H9 (cell line): ENCODE measurements at regions not wholly inside any gene's neighbourhood (a gene's known extent, or its start where the extent isn't known, plus 50 kb on each side); places are given as distances from the start of the nearest gene placed in this dataset.

Experiments used
- DNase-seq: peaks from one replicate; pipeline ENCODE4 v3.0.0-alpha.2; 2017
- H2AFZ ChIP-seq: one replicate; pipeline ENCODE4 v1.6.1; 2013; ENCODE audit warnings: mild to moderate bottlenecking, low read length, control low read depth, moderate library complexity
- H2AK5ac ChIP-seq: 2 replicates; pipeline ENCODE4 v1.6.1; 2013; ENCODE audit warnings: low read length, control low read depth, mixed read lengths; ENCODE audit not compliant: insufficient read length
- H2BK120ac ChIP-seq: one replicate; pipeline ENCODE4 v1.6.1; 2013; ENCODE audit warnings: low read depth, mild to moderate bottlenecking, low read length, control low read depth, inconsistent platforms; ENCODE audit not compliant: poor library complexity, severe bottlenecking
- H2BK12ac ChIP-seq: 2 replicates; pipeline ENCODE4 v1.6.1; 2013; ENCODE audit warnings: low read length, control low read depth, mixed read lengths, low read depth; ENCODE audit not compliant: insufficient read length
- H2BK15ac ChIP-seq: 2 replicates; pipeline ENCODE4 v1.6.1; 2013; ENCODE audit warnings: low read depth, low read length, control low read depth
- H2BK20ac ChIP-seq: one replicate; pipeline ENCODE4 v1.6.1; 2013; ENCODE audit warnings: low read depth, mild to moderate bottlenecking, low read length, control low read depth, inconsistent platforms; ENCODE audit not compliant: poor library complexity, severe bottlenecking
- H2BK5ac ChIP-seq: 2 replicates; pipeline ENCODE4 v1.6.1; 2013; ENCODE audit warnings: low read length, control low read depth, mixed read lengths; ENCODE audit not compliant: insufficient read length
- H3K14ac ChIP-seq: 2 replicates; pipeline ENCODE4 v1.6.1; 2013; ENCODE audit warnings: low read length, control low read depth; ENCODE audit not compliant: insufficient read depth
- H3K18ac ChIP-seq: 2 replicates; pipeline ENCODE4 v1.6.1; 2013; ENCODE audit warnings: low read depth, mild to moderate bottlenecking, mixed read lengths, low read length, control low read depth; ENCODE audit not compliant: insufficient read length
- H3K23ac ChIP-seq: 2 replicates; pipeline ENCODE4 v1.6.1; 2013; ENCODE audit warnings: low read length, control low read depth, mixed read lengths, low read depth; ENCODE audit not compliant: insufficient read length
- H3K23me2 ChIP-seq: 2 replicates; pipeline ENCODE4 v1.6.1; 2013; ENCODE audit warnings: low read depth, mild to moderate bottlenecking, mixed read lengths, low read length, control low read depth; ENCODE audit not compliant: insufficient read length, poor library complexity, severe bottlenecking
- H3K27ac ChIP-seq: 2 replicates; pipeline ENCODE4 v1.5.1; 2013; ENCODE audit warnings: low read length, control low read depth, mixed read lengths, low read depth; ENCODE audit not compliant: insufficient read length
- H3K27me3 ChIP-seq: 2 replicates; pipeline ENCODE4 v1.6.1; 2013; ENCODE audit warnings: low read length, control low read depth, inconsistent platforms; ENCODE audit not compliant: insufficient read depth
- H3K4ac ChIP-seq: 2 replicates; pipeline ENCODE4 v1.6.1; 2013; ENCODE audit warnings: low read depth, mild to moderate bottlenecking, control low read depth, inconsistent platforms, low read length, moderate library complexity
- H3K4me1 ChIP-seq: 2 replicates; pipeline ENCODE4 v1.6.1; 2013; ENCODE audit warnings: low read length, control low read depth, inconsistent platforms; ENCODE audit not compliant: insufficient read depth
- H3K4me2 ChIP-seq: 2 replicates; pipeline ENCODE4 v1.6.1; 2013; ENCODE audit warnings: low read length, control low read depth, mixed read lengths; ENCODE audit not compliant: insufficient read length, insufficient read depth
- H3K56ac ChIP-seq: 2 replicates; pipeline ENCODE4 v1.6.1; 2013; ENCODE audit warnings: low read depth, mild to moderate bottlenecking, mixed read lengths, low read length, control low read depth; ENCODE audit not compliant: insufficient read length
- H3K79me1 ChIP-seq: 2 replicates; pipeline ENCODE4 v1.6.1; 2013; ENCODE audit warnings: low read depth, mild to moderate bottlenecking, moderate library complexity, low read length, control low read depth, inconsistent platforms; ENCODE audit not compliant: insufficient read depth, poor library complexity, severe bottlenecking
- H3K79me2 ChIP-seq: 2 replicates; pipeline ENCODE4 v1.6.1; 2013; ENCODE audit warnings: low read length, control low read depth, inconsistent platforms; ENCODE audit not compliant: insufficient read depth
- H3K9ac ChIP-seq: 2 replicates; pipeline ENCODE4 v1.6.1; 2013; ENCODE audit warnings: low read length, control low read depth, mixed read lengths; ENCODE audit not compliant: insufficient read length; ENCODE audit errors: extremely low read depth
- H3K9me3 ChIP-seq: one replicate; pipeline ENCODE4 v1.6.1; 2013; ENCODE audit warnings: low read depth, low read length, inconsistent platforms; ENCODE audit not compliant: control insufficient read depth
- H3T11ph ChIP-seq: one replicate; pipeline ENCODE4 v1.6.1; 2013; ENCODE audit warnings: mild to moderate bottlenecking, low read length, control low read depth, inconsistent platforms
- H4K20me1 ChIP-seq: one replicate; pipeline ENCODE4 v1.6.1; 2013; ENCODE audit not compliant: control insufficient read depth, insufficient read length, insufficient read depth
- H4K5ac ChIP-seq: 2 replicates; pipeline ENCODE4 v1.6.1; 2013; ENCODE audit warnings: low read depth, mild to moderate bottlenecking, mixed read lengths, low read length, control low read depth; ENCODE audit not compliant: insufficient read length
- H4K8ac ChIP-seq: replicated peaks from 2 replicates; pipeline ENCODE4 v1.6.1; 2013; ENCODE audit warnings: low read length, control low read depth, mixed read lengths, low read depth; ENCODE audit not compliant: insufficient read length
- H4K91ac ChIP-seq: 2 replicates; pipeline ENCODE4 v1.6.1; 2013; ENCODE audit warnings: low read depth, mild to moderate bottlenecking, moderate library complexity, mixed read lengths, low read length, control low read depth; ENCODE audit not compliant: insufficient read length
- H3K27ac Mint-ChIP-seq, 3 experiments: 2 replicates in 2 of 3; 3 replicates in 1 of 3; pipeline ENCODE4 v1.8.0; 2020 to 2021; ENCODE audit warnings: mixed read lengths in 3 of 3, mild to moderate bottlenecking in 1 of 3, moderate library complexity in 1 of 3
- H3K27me3 Mint-ChIP-seq: 2 replicates; pipeline ENCODE4 v1.8.0; 2021; ENCODE audit warnings: low read depth, mild to moderate bottlenecking, moderate library complexity, mixed read lengths
- H3K36me3 Mint-ChIP-seq, 3 experiments: 2 replicates in 2 of 3; 3 replicates in 1 of 3; pipeline ENCODE4 v1.8.0; 2020 to 2021; ENCODE audit warnings: low read depth in 3 of 3, mixed read lengths in 3 of 3; ENCODE audit not compliant: insufficient read depth in 1 of 3
- H3K4me1 Mint-ChIP-seq, 2 experiments: 2 replicates each; pipeline ENCODE4 v1.8.0; 2020; ENCODE audit warnings: mixed read lengths in 2 of 2
- H3K4me3 Mint-ChIP-seq, 2 experiments: 2 replicates in 1 of 2; 3 replicates in 1 of 2; pipeline ENCODE4 v1.8.0; 2020 to 2021; ENCODE audit warnings: mild to moderate bottlenecking in 2 of 2, mixed read lengths in 2 of 2, moderate library complexity in 1 of 2
- H3K9me3 Mint-ChIP-seq, 2 experiments: 2 replicates in 1 of 2; 3 replicates in 1 of 2; pipeline ENCODE4 v1.8.0; 2020; ENCODE audit warnings: mild to moderate bottlenecking in 2 of 2, mixed read lengths in 2 of 2, moderate library complexity in 1 of 2
- WGBS: extraction: QIAGEN DNeasy Blood & Tissue Kit; methylation state at CpG from one replicate; pipeline ENCODE4 v1.1.7; 2013; ENCODE audit warnings: missing lambda C conversion rate, low lambda C conversion rate, mixed read lengths; ENCODE audit not compliant: insufficient read length; ENCODE audit errors: extremely low coverage; 5-methylcytosine and 5-hydroxymethylcytosine counted together
- TF ChIP-seq, protein P1 (sequence below): fragments of 200-600 bp; sonication (generic); conservative IDR thresholded peaks from 3 replicates; pipeline ENCODE4 v1.8.0; 2021; ENCODE audit warnings: antibody characterized with exemption, mild to moderate bottlenecking

DNA sequence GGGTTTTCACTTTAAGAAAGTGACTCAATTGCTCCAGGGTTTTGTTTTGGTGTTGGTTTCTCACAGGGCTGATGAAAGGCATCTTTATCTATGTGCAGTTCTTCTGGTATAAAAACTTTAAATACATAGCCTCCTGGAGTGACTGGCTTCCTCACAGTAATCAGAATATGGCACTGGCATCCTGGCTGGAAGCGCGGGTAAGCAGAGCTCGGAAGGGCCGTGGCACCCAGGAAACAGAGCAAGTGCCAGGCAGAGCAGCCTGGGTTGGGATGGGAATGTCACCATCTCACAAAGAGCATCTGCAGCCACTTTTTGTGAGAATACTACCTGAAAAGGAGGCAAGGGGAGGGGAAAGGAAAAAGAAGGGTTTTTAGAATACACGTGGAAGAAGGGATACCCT lies 534.7 kb downstream of the PLCL1 start:
- TF ChIP-seq, protein P1, sequence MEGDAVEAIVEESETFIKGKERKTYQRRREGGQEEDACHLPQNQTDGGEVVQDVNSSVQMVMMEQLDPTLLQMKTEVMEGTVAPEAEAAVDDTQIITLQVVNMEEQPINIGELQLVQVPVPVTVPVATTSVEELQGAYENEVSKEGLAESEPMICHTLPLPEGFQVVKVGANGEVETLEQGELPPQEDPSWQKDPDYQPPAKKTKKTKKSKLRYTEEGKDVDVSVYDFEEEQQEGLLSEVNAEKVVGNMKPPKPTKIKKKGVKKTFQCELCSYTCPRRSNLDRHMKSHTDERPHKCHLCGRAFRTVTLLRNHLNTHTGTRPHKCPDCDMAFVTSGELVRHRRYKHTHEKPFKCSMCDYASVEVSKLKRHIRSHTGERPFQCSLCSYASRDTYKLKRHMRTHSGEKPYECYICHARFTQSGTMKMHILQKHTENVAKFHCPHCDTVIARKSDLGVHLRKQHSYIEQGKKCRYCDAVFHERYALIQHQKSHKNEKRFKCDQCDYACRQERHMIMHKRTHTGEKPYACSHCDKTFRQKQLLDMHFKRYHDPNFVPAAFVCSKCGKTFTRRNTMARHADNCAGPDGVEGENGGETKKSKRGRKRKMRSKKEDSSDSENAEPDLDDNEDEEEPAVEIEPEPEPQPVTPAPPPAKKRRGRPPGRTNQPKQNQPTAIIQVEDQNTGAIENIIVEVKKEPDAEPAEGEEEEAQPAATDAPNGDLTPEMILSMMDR, result no peak
- no peak overlapping the region for H3K18ac ChIP-seq
- no peaks in the 10 kb centered on the region; the same call in 1 of the 2 replicates for H3K4me1 ChIP-seq
- no peak overlapping the region for H3T11ph ChIP-seq
- H2BK15ac ChIP-seq, result no peak overlapping the region
- Mint-ChIP-seq H3K36me3 (no peaks in the 10 kb centered on the region), H3K4me1 (peaks cover 15 to 17% of the 10 kb centered on the region in 2 experiments), H3K27ac (peak overlapping the region in 1 of 3 experiments; percentile 48; a peak in 1 of 7 replicates), H3K27me3 (no peaks in the 10 kb centered on the region), H3K9me3 (no peaks in the 10 kb centered on the region; a peak in 1 of 5 replicates), H3K4me3 (no peak overlapping the region)
- H4K20me1 ChIP-seq, result no peaks in the 10 kb centered on the region
- H2BK120ac ChIP-seq, result no peak overlapping the region
- no peak overlapping the region for H3K4me2 ChIP-seq
- H3K4ac ChIP-seq, result no peak overlapping the region
- H3K9ac ChIP-seq, result no peak overlapping the region
- H3K27ac ChIP-seq, result no peak overlapping the region
- H3K27me3 ChIP-seq, result no peaks in the 10 kb centered on the region
- H2BK12ac ChIP-seq, result no peak overlapping the region
- H2AK5ac ChIP-seq, result no peak overlapping the region
- no peaks in the 10 kb centered on the region for H3K79me2 ChIP-seq
- no peak overlapping the region for H2BK5ac ChIP-seq
- no peaks in the 10 kb centered on the region for H3K23me2 ChIP-seq
- no peak overlapping the region for H2BK20ac ChIP-seq
- DNase-seq, result no peak
- H3K79me1 ChIP-seq, result no peaks in the 10 kb centered on the region
- no peak overlapping the region for H3K23ac ChIP-seq
- H3K9me3 ChIP-seq, result no peaks in the 10 kb centered on the region
- no peak overlapping the region for H4K91ac ChIP-seq
- no peak overlapping the region for H2AFZ ChIP-seq
- no CpG with 5 or more reads among the region's 5 CpGs for WGBS
- H3K14ac ChIP-seq, result no peak overlapping the region
- H3K56ac ChIP-seq, result no peak overlapping the region
- H4K8ac ChIP-seq, result no peak overlapping the region
- no peak overlapping the region for H4K5ac ChIP-seq
